Amygdala (tissue), 56 donors: ENCODE measurements at regions not wholly inside any gene's neighbourhood (a gene's known extent, or its start where the extent isn't known, plus 50 kb on each side); places are given as distances from the start of the nearest gene placed in this dataset.
"Not testable (repeated sequence)": the region's sequence is repeated elsewhere in the genome, so short reads cannot be mapped to it uniquely, and the experiment has no call there.

Source experiments
- DNase-seq, 56 donors: peaks; one replicate each; lab custom pipeline; 2025; lab: John Stamatoyannopoulos, UW

GRCh38 chr11:97463891-97464290, 1074.1 kb downstream of the JRKL start:
- DNase-seq, result no peak

- no peak for DNase-seq
These were observed 1081.7 kb downstream of the JRKL start for GRCh38 chr11:97471480-97471879.

GRCh38 chr11:97487387-97487786, 1097.6 kb downstream of the JRKL start:
- no peak for DNase-seq

- DNase-seq, result no peak
These were observed 1109.1 kb downstream of the JRKL start for GRCh38 chr11:97498891-97499290.

GRCh38 chr11:97502201-97502600, 1112.4 kb downstream of the JRKL start:
- DNase-seq, result no peak

- DNase-seq, result no peak
These were observed 1116.4 kb downstream of the JRKL start for GRCh38 chr11:97506076-97506759.

- DNase-seq, result no peak
These were observed 1124.6 kb downstream of the JRKL start for GRCh38 chr11:97514446-97514845.

- DNase-seq, result no peak
These were observed 1126.9 kb downstream of the JRKL start for GRCh38 chr11:97516688-97517087.

GRCh38 chr11:97525273-97525672, 1135.5 kb downstream of the JRKL start:
- no peak for DNase-seq

GRCh38 chr11:97537407-97538150, 1147.8 kb downstream of the JRKL start:
- DNase-seq, result no peak

GRCh38 chr11:97544431-97544830, 1154.6 kb downstream of the JRKL start:
- DNase-seq, result no peak

- no peak for DNase-seq
These were observed 1158.5 kb downstream of the JRKL start for GRCh38 chr11:97548280-97548679.

- no peak for DNase-seq
These were observed 1167.6 kb downstream of the JRKL start for GRCh38 chr11:97557399-97557798.

GRCh38 chr11:97567801-97568200, 1178.0 kb downstream of the JRKL start:
- DNase-seq, result no peak

- no peak for DNase-seq
These were observed 1180.8 kb downstream of the JRKL start for GRCh38 chr11:97570636-97571035.

GRCh38 chr11:97573771-97574170, 1184.0 kb downstream of the JRKL start:
- not testable (repeated sequence) for DNase-seq

- DNase-seq, result no peak
These were observed 1185.3 kb downstream of the JRKL start for GRCh38 chr11:97574976-97575665.

GRCh38 chr11:97607291-97608000, 1217.6 kb downstream of the JRKL start:
- DNase-seq, result no peak

GRCh38 chr11:97610000-97610399, 1220.2 kb downstream of the JRKL start:
- DNase-seq, result no peak

- no peak for DNase-seq
These were observed 1221.0 kb downstream of the JRKL start for GRCh38 chr11:97610854-97611253.

- peak in 1 of 56 donors; percentile 1 for DNase-seq
These were observed 1221.5 kb downstream of the JRKL start for GRCh38 chr11:97611345-97611744.
